GM23338 (cell line): ENCODE measurements at regions not wholly inside any gene's neighbourhood (a gene's known extent, or its start where the extent isn't known, plus 50 kb on each side); places are given as distances from the start of the nearest gene placed in this dataset.

ENCODE experiments used
- ATAC-seq: fragments of 200-7000 bp; cut with Tn5 transposase; 3 replicates; pipeline ENCODE4 v1.9.1; 2020
- DNase-seq: peaks from one replicate; pipeline ENCODE4 v3.0.0-alpha.2; 2015; ENCODE audit warnings: low spot score
- H2AFZ ChIP-seq: fragments of 200-600 bp; sonication (generic); 2 replicates; pipeline ENCODE4 v1.8.0; 2016; ENCODE audit warnings: antibody characterized with exemption, mild to moderate bottlenecking, moderate library complexity
- H3F3A ChIP-seq: fragments of 200-600 bp; sonication (generic); replicated peaks from 2 replicates; pipeline ENCODE4 v1.8.0; 2017; ENCODE audit warnings: antibody characterized with exemption, mixed run types, low read depth
- H3K27ac ChIP-seq: fragments of 200-600 bp; sonication (generic); 2 replicates; pipeline ENCODE4 v1.6.1; 2016; ENCODE audit warnings: low read depth
- H3K27me3 ChIP-seq: fragments of 200-600 bp; sonication (generic); 2 replicates; pipeline ENCODE4 v1.8.0; 2016; ENCODE audit warnings: mild to moderate bottlenecking, mixed run types, moderate library complexity; ENCODE audit not compliant: insufficient read depth
- H3K36me3 ChIP-seq: fragments of 200-600 bp; sonication (generic); 2 replicates; pipeline ENCODE4 v1.8.0; 2016; ENCODE audit warnings: mild to moderate bottlenecking; ENCODE audit not compliant: insufficient read depth
- H3K4me1 ChIP-seq: fragments of 200-600 bp; sonication (generic); 2 replicates; pipeline ENCODE4 v1.8.0; 2016; ENCODE audit warnings: mild to moderate bottlenecking, moderate library complexity; ENCODE audit not compliant: insufficient read depth
- H3K4me2 ChIP-seq: fragments of 200-600 bp; sonication (generic); 2 replicates; pipeline ENCODE4 v1.7.1; 2017; ENCODE audit warnings: mixed run types
- H3K4me3 ChIP-seq: fragments of 200-600 bp; sonication (generic); 2 replicates; pipeline ENCODE4 v1.6.1; 2016; ENCODE audit warnings: mixed run types
- H3K79me2 ChIP-seq: fragments of 200-600 bp; sonication (generic); replicated peaks from 2 replicates; pipeline ENCODE4 v1.8.0; 2017; ENCODE audit warnings: mild to moderate bottlenecking; ENCODE audit not compliant: insufficient read depth
- H3K9me2 ChIP-seq: fragments of 200-600 bp; sonication (generic); 2 replicates; pipeline ENCODE4 v1.8.0; 2017; ENCODE audit not compliant: insufficient read depth
- H4K20me1 ChIP-seq: fragments of 200-600 bp; sonication (generic); replicated peaks from 2 replicates; pipeline ENCODE4 v1.8.0; 2017; ENCODE audit warnings: mild to moderate bottlenecking; ENCODE audit not compliant: insufficient read depth
- H3K27ac Mint-ChIP-seq: 2 replicates; pipeline ENCODE4 v1.8.0; 2020; ENCODE audit warnings: inconsistent platforms, mild to moderate bottlenecking, moderate library complexity, mixed read lengths
- H3K27me3 Mint-ChIP-seq: 3 replicates; pipeline ENCODE4 v1.8.0; 2022; ENCODE audit warnings: low read depth, mild to moderate bottlenecking, moderate library complexity, mixed read lengths, inconsistent platforms; ENCODE audit not compliant: insufficient read depth, poor library complexity
- H3K36me3 Mint-ChIP-seq: 3 replicates; pipeline ENCODE4 v1.8.0; 2021; ENCODE audit warnings: low read depth, mild to moderate bottlenecking, inconsistent platforms, moderate library complexity, mixed read lengths
- H3K4me1 Mint-ChIP-seq: 3 replicates; pipeline ENCODE4 v1.8.0; 2020; ENCODE audit warnings: mild to moderate bottlenecking, inconsistent platforms, mixed read lengths
- H3K4me3 Mint-ChIP-seq: 3 replicates; pipeline ENCODE4 v1.8.0; 2021; ENCODE audit warnings: moderate library complexity, mild to moderate bottlenecking, inconsistent platforms, mixed read lengths
- H3K9me3 Mint-ChIP-seq: 3 replicates; pipeline ENCODE4 v1.8.0; 2020; ENCODE audit warnings: moderate library complexity, mild to moderate bottlenecking, inconsistent platforms, mixed read lengths
- CREB1 ChIP-seq: fragments of 250-450 bp; sonication (Bioruptor Pico); IDR thresholded peaks from 2 replicates; pipeline ENCODE4 v1.5.0; 2020; ENCODE audit warnings: low read depth, mild to moderate bottlenecking, moderate library complexity
- CTCF ChIP-seq, 2 experiments: fragments of 200-600 bp in 1 of 2; sonication (generic) in 1 of 2; conservative IDR thresholded peaks; 2 replicates each; pipeline versions ENCODE4 v1.5.1 to v1.6.1; 2016 to 2017; ENCODE audit warnings: antibody characterized with exemption in 2 of 2, low read depth in 2 of 2, mild to moderate bottlenecking in 2 of 2, moderate library complexity in 1 of 2
- EZH2 ChIP-seq: fragments of 200-600 bp; sonication (generic); IDR thresholded peaks from one replicate; pipeline ENCODE4 v1.8.0; 2017; ENCODE audit warnings: antibody characterized with exemption, mild to moderate bottlenecking, low read depth; ENCODE audit not compliant: unreplicated experiment
- EZH2phosphoT487 ChIP-seq: fragments of 200-600 bp; sonication (generic); IDR thresholded peaks from one replicate; pipeline ENCODE4 v1.8.1; 2018; ENCODE audit warnings: antibody characterized with exemption; ENCODE audit not compliant: unreplicated experiment
- JUNB ChIP-seq: IDR thresholded peaks from one replicate; pipeline ENCODE4 v1.6.1; 2016; ENCODE audit warnings: antibody characterized with exemption; ENCODE audit not compliant: unreplicated experiment
- NANOG ChIP-seq: IDR thresholded peaks from 2 replicates; pipeline ENCODE4 v1.6.1; 2016; ENCODE audit warnings: antibody characterized with exemption, borderline replicate concordance
- POLR2AphosphoS5 ChIP-seq: IDR thresholded peaks from 2 replicates; pipeline ENCODE4 v1.6.1; 2016; ENCODE audit warnings: antibody characterized with exemption, low read depth
- STAT1 ChIP-seq: IDR thresholded peaks from one replicate; pipeline ENCODE4 v1.6.1; 2016; ENCODE audit warnings: antibody characterized with exemption; ENCODE audit not compliant: unreplicated experiment
- ZNF114 ChIP-seq: fragments of 250-450 bp; sonication (Bioruptor Pico); IDR thresholded peaks from 2 replicates; pipeline ENCODE4 v1.5.0; 2020; ENCODE audit warnings: mild to moderate bottlenecking, moderate library complexity
- ZNF331 ChIP-seq: fragments of 250-450 bp; sonication (Bioruptor Pico); IDR thresholded peaks from 2 replicates; pipeline ENCODE4 v1.5.0; 2020; ENCODE audit warnings: low read depth, mild to moderate bottlenecking, moderate library complexity
- TF ChIP-seq, protein P1 (sequence below): IDR thresholded peaks from 2 replicates; pipeline ENCODE4 v1.6.1; 2016; ENCODE audit warnings: antibody characterized with exemption
- TF ChIP-seq, protein P2 (sequence below): IDR thresholded peaks from one replicate; pipeline ENCODE4 v1.6.1; 2018; ENCODE audit warnings: antibody characterized with exemption; ENCODE audit not compliant: unreplicated experiment
- TF ChIP-seq, protein P3 (sequence below): fragments of 250-450 bp; sonication (Bioruptor Pico); IDR thresholded peaks from 2 replicates; pipeline ENCODE4 v1.5.0; 2020; ENCODE audit warnings: mild to moderate bottlenecking, moderate library complexity

GRCh38 chr12:88955531-88955930 is 375.3 kb upstream of the KITLG start:
- H3K4me1 ChIP-seq = peaks cover 76% of the 10 kb centered on the region
- TF ChIP-seq STAT1 (no peak), CTCF (conservative IDR thresholded peaks at IDR 0.05; ENCODE audit: low read depth in 2 of 2) (no peak), EZH2phosphoT487 (no peak), JUNB (no peak), EZH2 (no peak), NANOG (no peak), POLR2AphosphoS5 (no peak), ZNF331 (CRISPR knock-in tag) (no peak), CREB1 (CRISPR knock-in tag) (no peak), ZNF114 (CRISPR knock-in tag) (no peak)
- TF ChIP-seq, protein P1, sequence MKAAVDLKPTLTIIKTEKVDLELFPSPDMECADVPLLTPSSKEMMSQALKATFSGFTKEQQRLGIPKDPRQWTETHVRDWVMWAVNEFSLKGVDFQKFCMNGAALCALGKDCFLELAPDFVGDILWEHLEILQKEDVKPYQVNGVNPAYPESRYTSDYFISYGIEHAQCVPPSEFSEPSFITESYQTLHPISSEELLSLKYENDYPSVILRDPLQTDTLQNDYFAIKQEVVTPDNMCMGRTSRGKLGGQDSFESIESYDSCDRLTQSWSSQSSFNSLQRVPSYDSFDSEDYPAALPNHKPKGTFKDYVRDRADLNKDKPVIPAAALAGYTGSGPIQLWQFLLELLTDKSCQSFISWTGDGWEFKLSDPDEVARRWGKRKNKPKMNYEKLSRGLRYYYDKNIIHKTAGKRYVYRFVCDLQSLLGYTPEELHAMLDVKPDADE = no peak
- TF ChIP-seq, protein P2, sequence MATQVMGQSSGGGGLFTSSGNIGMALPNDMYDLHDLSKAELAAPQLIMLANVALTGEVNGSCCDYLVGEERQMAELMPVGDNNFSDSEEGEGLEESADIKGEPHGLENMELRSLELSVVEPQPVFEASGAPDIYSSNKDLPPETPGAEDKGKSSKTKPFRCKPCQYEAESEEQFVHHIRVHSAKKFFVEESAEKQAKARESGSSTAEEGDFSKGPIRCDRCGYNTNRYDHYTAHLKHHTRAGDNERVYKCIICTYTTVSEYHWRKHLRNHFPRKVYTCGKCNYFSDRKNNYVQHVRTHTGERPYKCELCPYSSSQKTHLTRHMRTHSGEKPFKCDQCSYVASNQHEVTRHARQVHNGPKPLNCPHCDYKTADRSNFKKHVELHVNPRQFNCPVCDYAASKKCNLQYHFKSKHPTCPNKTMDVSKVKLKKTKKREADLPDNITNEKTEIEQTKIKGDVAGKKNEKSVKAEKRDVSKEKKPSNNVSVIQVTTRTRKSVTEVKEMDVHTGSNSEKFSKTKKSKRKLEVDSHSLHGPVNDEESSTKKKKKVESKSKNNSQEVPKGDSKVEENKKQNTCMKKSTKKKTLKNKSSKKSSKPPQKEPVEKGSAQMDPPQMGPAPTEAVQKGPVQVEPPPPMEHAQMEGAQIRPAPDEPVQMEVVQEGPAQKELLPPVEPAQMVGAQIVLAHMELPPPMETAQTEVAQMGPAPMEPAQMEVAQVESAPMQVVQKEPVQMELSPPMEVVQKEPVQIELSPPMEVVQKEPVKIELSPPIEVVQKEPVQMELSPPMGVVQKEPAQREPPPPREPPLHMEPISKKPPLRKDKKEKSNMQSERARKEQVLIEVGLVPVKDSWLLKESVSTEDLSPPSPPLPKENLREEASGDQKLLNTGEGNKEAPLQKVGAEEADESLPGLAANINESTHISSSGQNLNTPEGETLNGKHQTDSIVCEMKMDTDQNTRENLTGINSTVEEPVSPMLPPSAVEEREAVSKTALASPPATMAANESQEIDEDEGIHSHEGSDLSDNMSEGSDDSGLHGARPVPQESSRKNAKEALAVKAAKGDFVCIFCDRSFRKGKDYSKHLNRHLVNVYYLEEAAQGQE = no peak
- TF ChIP-seq, protein P3, sequence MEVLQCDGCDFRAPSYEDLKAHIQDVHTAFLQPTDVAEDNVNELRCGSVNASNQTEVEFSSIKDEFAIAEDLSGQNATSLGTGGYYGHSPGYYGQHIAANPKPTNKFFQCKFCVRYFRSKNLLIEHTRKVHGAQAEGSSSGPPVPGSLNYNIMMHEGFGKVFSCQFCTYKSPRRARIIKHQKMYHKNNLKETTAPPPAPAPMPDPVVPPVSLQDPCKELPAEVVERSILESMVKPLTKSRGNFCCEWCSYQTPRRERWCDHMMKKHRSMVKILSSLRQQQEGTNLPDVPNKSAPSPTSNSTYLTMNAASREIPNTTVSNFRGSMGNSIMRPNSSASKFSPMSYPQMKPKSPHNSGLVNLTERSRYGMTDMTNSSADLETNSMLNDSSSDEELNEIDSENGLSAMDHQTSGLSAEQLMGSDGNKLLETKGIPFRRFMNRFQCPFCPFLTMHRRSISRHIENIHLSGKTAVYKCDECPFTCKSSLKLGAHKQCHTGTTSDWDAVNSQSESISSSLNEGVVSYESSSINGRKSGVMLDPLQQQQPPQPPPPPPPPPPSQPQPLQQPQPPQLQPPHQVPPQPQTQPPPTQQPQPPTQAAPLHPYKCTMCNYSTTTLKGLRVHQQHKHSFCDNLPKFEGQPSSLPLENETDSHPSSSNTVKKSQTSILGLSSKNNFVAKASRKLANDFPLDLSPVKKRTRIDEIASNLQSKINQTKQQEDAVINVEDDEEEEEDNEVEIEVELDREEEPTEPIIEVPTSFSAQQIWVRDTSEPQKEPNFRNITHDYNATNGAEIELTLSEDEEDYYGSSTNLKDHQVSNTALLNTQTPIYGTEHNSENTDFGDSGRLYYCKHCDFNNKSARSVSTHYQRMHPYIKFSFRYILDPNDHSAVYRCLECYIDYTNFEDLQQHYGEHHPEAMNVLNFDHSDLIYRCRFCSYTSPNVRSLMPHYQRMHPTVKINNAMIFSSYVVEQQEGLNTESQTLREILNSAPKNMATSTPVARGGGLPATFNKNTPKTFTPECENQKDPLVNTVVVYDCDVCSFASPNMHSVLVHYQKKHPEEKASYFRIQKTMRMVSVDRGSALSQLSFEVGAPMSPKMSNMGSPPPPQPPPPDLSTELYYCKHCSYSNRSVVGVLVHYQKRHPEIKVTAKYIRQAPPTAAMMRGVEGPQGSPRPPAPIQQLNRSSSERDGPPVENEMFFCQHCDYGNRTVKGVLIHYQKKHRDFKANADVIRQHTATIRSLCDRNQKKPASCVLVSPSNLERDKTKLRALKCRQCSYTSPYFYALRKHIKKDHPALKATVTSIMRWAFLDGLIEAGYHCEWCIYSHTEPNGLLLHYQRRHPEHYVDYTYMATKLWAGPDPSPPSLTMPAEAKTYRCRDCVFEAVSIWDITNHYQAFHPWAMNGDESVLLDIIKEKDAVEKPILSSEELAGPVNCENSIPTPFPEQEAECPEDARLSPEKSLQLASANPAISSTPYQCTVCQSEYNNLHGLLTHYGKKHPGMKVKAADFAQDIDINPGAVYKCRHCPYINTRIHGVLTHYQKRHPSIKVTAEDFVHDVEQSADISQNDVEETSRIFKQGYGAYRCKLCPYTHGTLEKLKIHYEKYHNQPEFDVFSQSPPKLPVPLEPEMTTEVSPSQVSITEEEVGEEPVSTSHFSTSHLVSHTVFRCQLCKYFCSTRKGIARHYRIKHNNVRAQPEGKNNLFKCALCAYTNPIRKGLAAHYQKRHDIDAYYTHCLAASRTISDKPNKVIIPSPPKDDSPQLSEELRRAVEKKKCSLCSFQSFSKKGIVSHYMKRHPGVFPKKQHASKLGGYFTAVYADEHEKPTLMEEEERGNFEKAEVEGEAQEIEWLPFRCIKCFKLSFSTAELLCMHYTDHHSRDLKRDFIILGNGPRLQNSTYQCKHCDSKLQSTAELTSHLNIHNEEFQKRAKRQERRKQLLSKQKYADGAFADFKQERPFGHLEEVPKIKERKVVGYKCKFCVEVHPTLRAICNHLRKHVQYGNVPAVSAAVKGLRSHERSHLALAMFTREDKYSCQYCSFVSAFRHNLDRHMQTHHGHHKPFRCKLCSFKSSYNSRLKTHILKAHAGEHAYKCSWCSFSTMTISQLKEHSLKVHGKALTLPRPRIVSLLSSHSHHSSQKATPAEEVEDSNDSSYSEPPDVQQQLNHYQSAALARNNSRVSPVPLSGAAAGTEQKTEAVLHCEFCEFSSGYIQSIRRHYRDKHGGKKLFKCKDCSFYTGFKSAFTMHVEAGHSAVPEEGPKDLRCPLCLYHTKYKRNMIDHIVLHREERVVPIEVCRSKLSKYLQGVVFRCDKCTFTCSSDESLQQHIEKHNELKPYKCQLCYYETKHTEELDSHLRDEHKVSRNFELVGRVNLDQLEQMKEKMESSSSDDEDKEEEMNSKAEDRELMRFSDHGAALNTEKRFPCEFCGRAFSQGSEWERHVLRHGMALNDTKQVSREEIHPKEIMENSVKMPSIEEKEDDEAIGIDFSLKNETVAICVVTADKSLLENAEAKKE (CRISPR knock-in tag) = no peak
- no peak overlapping the region for H2AFZ ChIP-seq
- H3K4me3 ChIP-seq = no peak overlapping the region
- Mint-ChIP-seq H3K4me3 (no peak overlapping the region), H3K9me3 (peaks cover 3% of the 10 kb centered on the region; the same call in 1 of the 3 replicates), H3K36me3 (no peaks in the 10 kb centered on the region), H3K27me3 (peaks cover 59% of the 10 kb centered on the region), H3K27ac (no peak overlapping the region), H3K4me1 (peaks cover 72% of the 10 kb centered on the region)
- no peaks in the 10 kb centered on the region for H3K79me2 ChIP-seq
- no peaks in the 10 kb centered on the region for H4K20me1 ChIP-seq
- peaks cover 51% of the 10 kb centered on the region for H3K27me3 ChIP-seq
- peaks cover 6% of the 10 kb centered on the region for H3K9me2 ChIP-seq
- H3K4me2 ChIP-seq = no peak overlapping the region
- DNase-seq = no peak
- ATAC-seq = no peak
- no peaks in the 10 kb centered on the region for H3K36me3 ChIP-seq
- H3K27ac ChIP-seq = no peak overlapping the region
- H3F3A ChIP-seq = no peaks in the 10 kb centered on the region
